ENCODE measurements at regions not wholly inside any gene's neighbourhood (a gene's known extent, or its start where the extent isn't known, plus 50 kb on each side); places are given as distances from the start of the nearest gene placed in this dataset.

GRCh38 chr1:222288053-222288452, 259.9 kb downstream of the HHIPL2 start:
- no peak for TF ChIP-seq EZH2 (IDR thresholded peaks at IDR 0.05)
- no peak for TF ChIP-seq POLR2A (IDR thresholded peaks at IDR 0.05; ENCODE audit: borderline replicate concordance, extremely low read depth, insufficient read depth, insufficient read length)
- TF ChIP-seq JUND (IDR thresholded peaks at IDR 0.05), result peak; percentile 62
- TF ChIP-seq ELF1 (IDR thresholded peaks at IDR 0.05; ENCODE audit: borderline replicate concordance, low read depth), result no peak
- no peak for TF ChIP-seq CEBPB (IDR thresholded peaks at IDR 0.05; ENCODE audit: low read depth)
- TF ChIP-seq ATF3 (IDR thresholded peaks at IDR 0.05), result no peak
- no peak for TF ChIP-seq SRF (IDR thresholded peaks at IDR 0.05; ENCODE audit: low read depth)
- no peak for TF ChIP-seq CTCF (IDR thresholded peaks at IDR 0.05 in 2 of 3, conservative IDR thresholded peaks at IDR 0.05 in 1 of 3; ENCODE audit: borderline replicate concordance in 1 of 3, insufficient read depth in 1 of 3, low read depth in 2 of 3, low read length in 2 of 3)
- no peak for TF ChIP-seq EZH2phosphoT487 (IDR thresholded peaks at IDR 0.05; ENCODE audit: borderline replicate concordance)
- no peak for TF ChIP-seq ZBTB33 (IDR thresholded peaks at IDR 0.05; ENCODE audit: extremely low read depth, insufficient replicate concordance, low read length)
- no peak for TF ChIP-seq SIN3A (IDR thresholded peaks at IDR 0.05; ENCODE audit: low read depth)
- no peak for TF ChIP-seq ZNF274 (IDR thresholded peaks at IDR 0.05; ENCODE audit: low read depth, low read length)
- no peak for TF ChIP-seq EGR1 (IDR thresholded peaks at IDR 0.05; ENCODE audit: low read depth)
- no peak for TF ChIP-seq MAX (IDR thresholded peaks at IDR 0.05)
- no peak for TF ChIP-seq CBX3 (IDR thresholded peaks at IDR 0.05; ENCODE audit: low read depth)
- TF ChIP-seq POLR2AphosphoS5 (IDR thresholded peaks at IDR 0.05; ENCODE audit: low read depth, low read length), result no peak
- no peak for TF ChIP-seq REST (IDR thresholded peaks at IDR 0.05; ENCODE audit: low read depth)
- no peak for TF ChIP-seq TCF7L2 (IDR thresholded peaks at IDR 0.05; ENCODE audit: borderline replicate concordance, extremely low read depth, insufficient read depth, insufficient read length)
- peak; percentile 57 for TF ChIP-seq FOSL1 (IDR thresholded peaks at IDR 0.05; ENCODE audit: low read depth)
- no peak for TF ChIP-seq ZFX (IDR thresholded peaks at IDR 0.05)
- peak; percentile 19; the same call in 1 of the 2 replicates for TF ChIP-seq RAD21 (IDR thresholded peaks at IDR 0.05; ENCODE audit: low read depth)
- TF ChIP-seq SP1 (IDR thresholded peaks at IDR 0.05; ENCODE audit: low read depth), result peak; percentile 63
- no peak for TF ChIP-seq YY1 (IDR thresholded peaks at IDR 0.05; ENCODE audit: extremely low read depth, insufficient replicate concordance, low read depth, low read length)
- H4K20me1 ChIP-seq (ENCODE audit: insufficient read depth), result no peaks in the 10 kb centered on the region
- no peak overlapping the region for H3K27ac ChIP-seq (ENCODE audit: low read depth, low read length)
- intact Hi-C loops (cut with micrococcal nuclease), result no loop called here
- ChIA-PET CTCF (no interaction called here), RAD21 (ENCODE audit: low non-redundant PET in 1 of 2, low total read pairs in 2 of 2, uncharacterized antibody in 2 of 2, unreplicated experiment in 2 of 2) (no interaction called here), POLR2A (no interaction called here)
- ATAC-seq (peak; percentile 83), DNase-seq (ENCODE audit: low read depth, low spot score) (peak; percentile 21)
- peak overlapping the region; percentile 59 for H2AFZ ChIP-seq (ENCODE audit: low read depth, low read length, poor library complexity, severe bottlenecking)
- H3K9me3 ChIP-seq (ENCODE audit: control insufficient read depth in 1 of 2, insufficient read depth in 1 of 2, low read depth in 1 of 2, low read length in 2 of 2), result no peaks in the 10 kb centered on the region
- no peaks in the 10 kb centered on the region for H3K79me2 ChIP-seq (ENCODE audit: insufficient read depth, low read length)
- no peaks in the 10 kb centered on the region for H3K27me3 ChIP-seq (ENCODE audit: insufficient read depth, low read length)
- no peaks in the 10 kb centered on the region for H3K36me3 ChIP-seq (ENCODE audit: control insufficient read depth in 1 of 2, insufficient read depth in 2 of 2, low read length in 2 of 2)
- H3K4me2 ChIP-seq (ENCODE audit: low read length), result peak overlapping the region; percentile 58
- H3K9me2 ChIP-seq (ENCODE audit: insufficient read depth), result no peaks in the 10 kb centered on the region
- no TSS peak for BruUV-seq (replicated peaks)
- H3K4me1 ChIP-seq (ENCODE audit: control insufficient read depth in 1 of 2, insufficient read depth in 2 of 2, low read length in 2 of 2), result peaks cover 8 to 13% of the 10 kb centered on the region in 2 experiments; a peak in 3 of 4 replicates
- no peak overlapping the region for H3K4me3 ChIP-seq (replicated peaks in 1 of 2; ENCODE audit: low read depth in 1 of 2, low read length in 2 of 2)
- H3K9ac ChIP-seq (ENCODE audit: low read length), result no peak overlapping the region

Measured in HCT116 (cell line).